B cell (primary cell): ENCODE measurements at regions not wholly inside any gene's neighbourhood (a gene's known extent, or its start where the extent isn't known, plus 50 kb on each side); places are given as distances from the start of the nearest gene placed in this dataset.

ENCODE experiments used
- ATAC-seq: fragments of 200-7000 bp; cut with Tn5 transposase; one replicate; pipeline ENCODE4 v1.10.0; 2021; ENCODE audit warnings: low read depth, mild to moderate bottlenecking, moderate number of reproducible peaks, moderate library complexity
- CTCF ChIA-PET: fragments of 350-600 bp; sonication (Branson Sonifier 250); formaldehyde crosslinking; loops from one replicate; lab custom pipeline; 2021; ENCODE audit warnings: antibody characterized with exemption, inconsistent platforms; lab: Charles Lee
- POLR2A ChIA-PET: fragments of 350-600 bp; sonication (Branson Sonifier 250); formaldehyde crosslinking; loops from one replicate; lab custom pipeline; 2021; ENCODE audit warnings: antibody characterized with exemption; lab: Charles Lee
- DNase-seq: peaks from one replicate; pipeline ENCODE4 v3.0.0; 2013
- H2AFZ ChIP-seq: 2 replicates; pipeline ENCODE4 v1.6.1; 2012; ENCODE audit warnings: mild to moderate bottlenecking, low read depth, low read length; ENCODE audit not compliant: insufficient read depth, poor library complexity, severe bottlenecking
- H3K27ac ChIP-seq, 2 donors: 1 replicate in 1 of 2; 2 replicates in 1 of 2; pipeline ENCODE4 v1.5.1; 2012 to 2013; ENCODE audit warnings: low read length in 2 of 2, mild to moderate bottlenecking in 2 of 2, moderate library complexity in 1 of 2
- H3K27me3 ChIP-seq, 4 experiments: fragments of 200-600 bp in 1 of 4; sonication (generic) in 1 of 4; replicated peaks in 1 of 4; 1 replicate in 2 of 4; 2 replicates in 2 of 4; pipeline versions ENCODE4 v1.6.1 to v1.7.0; 2013 to 2016; ENCODE audit warnings: low read length in 3 of 4, mild to moderate bottlenecking in 2 of 4, mixed read lengths in 1 of 4, moderate library complexity in 1 of 4; ENCODE audit not compliant: insufficient read depth in 4 of 4, control insufficient read depth in 3 of 4; ENCODE audit errors: control extremely low read depth in 1 of 4
- H3K36me3 ChIP-seq, 2 experiments: replicated peaks in 1 of 2; 1 replicate in 1 of 2; 2 replicates in 1 of 2; pipeline versions ENCODE4 v1.6.1 to v1.7.1; 2013; ENCODE audit warnings: low read length in 1 of 2; ENCODE audit not compliant: insufficient read depth in 2 of 2, control insufficient read depth in 1 of 2; ENCODE audit errors: control extremely low read depth in 1 of 2, extremely low read depth in 1 of 2
- H3K4me1 ChIP-seq, 2 donors: fragments of 200-600 bp in 1 of 2; sonication (generic) in 1 of 2; 1 replicate in 1 of 2; 2 replicates in 1 of 2; pipeline versions ENCODE4 v1.5.1 to v1.6.1; 2013 to 2017; ENCODE audit warnings: low read length in 2 of 2; ENCODE audit not compliant: control insufficient read depth in 2 of 2, insufficient read depth in 2 of 2
- H3K4me2 ChIP-seq: replicated peaks from 2 replicates; pipeline ENCODE3; 2012; ENCODE audit warnings: mild to moderate bottlenecking, low read depth, low read length; ENCODE audit not compliant: poor library complexity, severe bottlenecking
- H3K4me3 ChIP-seq, 5 experiments: fragments of 200-600 bp in 1 of 5; sonication (generic) in 1 of 5; 1 replicate in 3 of 5; 2 replicates in 2 of 5; pipeline versions ENCODE4 v1.5.1 to v1.7.0; 2011 to 2016; ENCODE audit warnings: low read length in 4 of 5, mild to moderate bottlenecking in 4 of 5, low read depth in 2 of 5, control low read depth in 1 of 5, moderate library complexity in 1 of 5; ENCODE audit not compliant: insufficient read depth in 1 of 5; ENCODE audit errors: control extremely low read depth in 1 of 5, extremely low read depth in 1 of 5
- H3K79me2 ChIP-seq: fragments of 200-600 bp; sonication (generic); one replicate; pipeline ENCODE4 v1.6.0; 2016; ENCODE audit warnings: low read length; ENCODE audit not compliant: control insufficient read depth, insufficient read depth
- H3K9ac ChIP-seq: fragments of 200-600 bp; sonication (generic); 2 replicates; pipeline ENCODE4 v1.6.1; 2017; ENCODE audit warnings: mild to moderate bottlenecking, low read length, moderate library complexity
- H3K9me3 ChIP-seq, 3 donors: one replicate each; pipeline versions ENCODE4 v1.6.1 to v1.7.1; 2013; ENCODE audit warnings: low read length in 2 of 3; ENCODE audit not compliant: control insufficient read depth in 2 of 3, insufficient read depth in 1 of 3; ENCODE audit errors: control extremely low read depth in 1 of 3
- H4K20me1 ChIP-seq: 2 replicates; pipeline ENCODE4 v1.6.0; 2012; ENCODE audit warnings: mild to moderate bottlenecking, low read length; ENCODE audit not compliant: insufficient read depth, control insufficient read depth, poor library complexity, severe bottlenecking
- H3K27ac Mint-ChIP-seq: one replicate; pipeline ENCODE4 v1.8.0; 2021; ENCODE audit warnings: mixed read lengths
- H3K27me3 Mint-ChIP-seq: one replicate; pipeline ENCODE4 v1.8.0; 2021; ENCODE audit warnings: mixed read lengths
- H3K4me1 Mint-ChIP-seq: one replicate; pipeline ENCODE4 v1.8.0; 2021; ENCODE audit warnings: mixed read lengths
- H3K4me3 Mint-ChIP-seq: one replicate; pipeline ENCODE4 v1.8.0; 2021; ENCODE audit warnings: mixed read lengths
- H3K9me3 Mint-ChIP-seq: one replicate; pipeline ENCODE4 v1.8.0; 2022; ENCODE audit warnings: mixed read lengths; ENCODE audit not compliant: insufficient read depth
- CTCF ChIP-seq: fragments of 200-600 bp; IDR thresholded peaks from one replicate; pipeline ENCODE4 v1.8.0; 2022; ENCODE audit warnings: antibody characterized with exemption, mild to moderate bottlenecking
- EZH2 ChIP-seq: IDR thresholded peaks from 2 replicates; pipeline ENCODE4 v1.6.1; 2012; ENCODE audit warnings: borderline replicate concordance, low read depth, mild to moderate bottlenecking, moderate library complexity, low read length; ENCODE audit not compliant: insufficient read depth, poor library complexity, severe bottlenecking
- WGBS: methylation state at CpG from one replicate; pipeline ENCODE4 v1.1.5; 2013; ENCODE audit warnings: missing lambda C conversion rate; ENCODE audit not compliant: insufficient coverage; 5-methylcytosine and 5-hydroxymethylcytosine counted together
- intact Hi-C: fragments of 100-400 bp; cut with micrococcal nuclease; formaldehyde crosslinking; loops from one replicate; pipeline ENCODE4 v1.10.0; 2022

GRCh38 chr14:66242001-66242400 lies 244.2 kb upstream of the CCDC196 start:
- Histone ChIP-seq H3K9ac (no peak overlapping the region), H3K4me2 (no peak overlapping the region), H3K27me3 (no peaks in the 10 kb centered on the region), H3K4me1 (no peaks in the 10 kb centered on the region), H3K4me3 (no peak overlapping the region), H2AFZ (no peak overlapping the region), H3K36me3 (no peaks in the 10 kb centered on the region), H3K79me2 (no peaks in the 10 kb centered on the region), H4K20me1 (no peaks in the 10 kb centered on the region), H3K27ac (no peak overlapping the region), H3K9me3 (no peaks in the 10 kb centered on the region)
- no CpG with 5 or more reads among the region's 1 CpG for WGBS
- no peaks in the 10 kb centered on the region for H3K9me3 Mint-ChIP-seq
- ATAC-seq, result no peak
- H3K4me3 Mint-ChIP-seq, result no peak overlapping the region
- peaks cover 10% of the 10 kb centered on the region for H3K27me3 Mint-ChIP-seq
- POLR2A ChIA-PET, result no interaction called here
- intact Hi-C loops, result no loop called here
- CTCF ChIA-PET, result interaction anchor here (0.5 to 0.6 kb wide), 2 partner anchors 808 to 1081 kb away, joined by 3 read pairs; no protein-coding TSS in a partner anchor
- DNase-seq, result no peak
- TF ChIP-seq CTCF, result no peak
- TF ChIP-seq EZH2, result no peak
- H3K27ac Mint-ChIP-seq, result no peak overlapping the region
- no peaks in the 10 kb centered on the region for H3K4me1 Mint-ChIP-seq

- POLR2A ChIA-PET, result no interaction called here
- 100% methylated on average over 1 of the region's 5 CpGs for WGBS
Measured at GRCh38 chr14:66244834-66245233, 241.3 kb upstream of the CCDC196 start.

More at GRCh38 chr14:66244834-66245233, 241.3 kb upstream of the CCDC196 start:
- Histone ChIP-seq H3K4me1 (no peaks in the 10 kb centered on the region), H4K20me1 (no peaks in the 10 kb centered on the region), H3K4me2 (no peak overlapping the region), H3K27me3 (no peaks in the 10 kb centered on the region), H3K79me2 (no peaks in the 10 kb centered on the region), H3K4me3 (no peak overlapping the region), H2AFZ (no peak overlapping the region), H3K9ac (no peak overlapping the region), H3K9me3 (no peaks in the 10 kb centered on the region), H3K36me3 (no peaks in the 10 kb centered on the region), H3K27ac (no peak overlapping the region)
- Mint-ChIP-seq H3K9me3 (no peaks in the 10 kb centered on the region), H3K4me3 (no peak overlapping the region), H3K27me3 (peaks cover 6% of the 10 kb centered on the region), H3K27ac (no peak overlapping the region), H3K4me1 (no peaks in the 10 kb centered on the region)
- DNase-seq, result no peak
- ATAC-seq, result no peak
- intact Hi-C loops, result no loop called here
- CTCF ChIA-PET, result no interaction called here
- no peak for TF ChIP-seq EZH2
- TF ChIP-seq CTCF, result no peak
